ENCODE measurements at regions not wholly inside any gene's neighbourhood (a gene's known extent, or its start where the extent isn't known, plus 50 kb on each side); places are given as distances from the start of the nearest gene placed in this dataset.
"Not testable (repeated sequence)": the region's sequence is repeated elsewhere in the genome, so short reads cannot be mapped to it uniquely, and the experiment has no call there.

- DNase-seq (ENCODE audit: low read depth in 2 of 3, low spot score in 2 of 3) = no peak
Measured at GRCh38 chr1:45258059-45258650, 51.8 kb upstream of the ZSWIM5 start.

GRCh38 chr1:45259053-45259452 lies 52.6 kb upstream of the ZSWIM5 start:
- no peak for DNase-seq (ENCODE audit: low read depth in 2 of 3, low spot score in 2 of 3)

- DNase-seq (ENCODE audit: low read depth in 2 of 3, low spot score in 2 of 3) = no peak
Measured at GRCh38 chr1:45260244-45260643, 53.8 kb upstream of the ZSWIM5 start.

- DNase-seq (ENCODE audit: low read depth in 2 of 3, low spot score in 2 of 3) = no peak
Measured at GRCh38 chr1:45263132-45263531, 56.7 kb upstream of the ZSWIM5 start.

- no peak for DNase-seq (ENCODE audit: low read depth in 2 of 3, low spot score in 2 of 3)
Measured at GRCh38 chr1:45265244-45265643, 58.8 kb upstream of the ZSWIM5 start.

GRCh38 chr1:45266151-45266801 lies 59.9 kb upstream of the ZSWIM5 start:
- DNase-seq (ENCODE audit: low read depth in 2 of 3, low spot score in 2 of 3) = peak in 1 of 3 donors; percentile 31

GRCh38 chr1:45268310-45268709 lies 58.4 kb upstream of the HPDL start:
- DNase-seq (ENCODE audit: low read depth in 2 of 3, low spot score in 2 of 3) = not testable (repeated sequence)

- not testable (repeated sequence) for DNase-seq (ENCODE audit: low read depth in 2 of 3, low spot score in 2 of 3)
Measured at GRCh38 chr1:45272267-45272666, 54.4 kb upstream of the HPDL start.

GRCh38 chr1:45272913-45273371 lies 53.8 kb upstream of the HPDL start:
- no peak for DNase-seq (ENCODE audit: low read depth in 2 of 3, low spot score in 2 of 3)

- DNase-seq (ENCODE audit: low read depth in 2 of 3, low spot score in 2 of 3) = no peak
Measured at GRCh38 chr1:45275054-45275453, 51.6 kb upstream of the HPDL start.
